Spleen (tissue), 11 donors: ENCODE measurements at regions not wholly inside any gene's neighbourhood (a gene's known extent, or its start where the extent isn't known, plus 50 kb on each side); places are given as distances from the start of the nearest gene placed in this dataset.

ENCODE experiments used
- DNase-seq: peaks from one replicate; pipeline ENCODE4 v3.0.0-alpha.2; 2020
- H3K27ac ChIP-seq, 8 donors: fragments of 200-600 bp; sonication (generic) in 7 of 8; 1 replicate in 4 of 8; 2 replicates in 4 of 8; pipeline versions ENCODE4 v1.5.0 to v1.8.0; 2016 to 2021; ENCODE audit warnings: inconsistent platforms in 4 of 8, mild to moderate bottlenecking in 4 of 8, moderate library complexity in 1 of 8
- H3K27me3 ChIP-seq, 7 donors: fragments of 200-600 bp; sonication (generic) in 6 of 7; replicated peaks in 1 of 7; 1 replicate in 4 of 7; 2 replicates in 3 of 7; pipeline versions ENCODE4 v1.5.0 to v1.8.0; 2016 to 2021; ENCODE audit warnings: inconsistent platforms in 3 of 7, mild to moderate bottlenecking in 1 of 7
- H3K36me3 ChIP-seq, 6 donors: fragments of 200-600 bp; sonication (generic) in 5 of 6; 1 replicate in 4 of 6; 2 replicates in 2 of 6; pipeline versions ENCODE4 v1.5.0 to v1.8.0; 2016 to 2021; ENCODE audit warnings: inconsistent platforms in 2 of 6
- H3K4me1 ChIP-seq, 6 donors: fragments of 200-600 bp; sonication (generic) in 5 of 6; 1 replicate in 3 of 6; 2 replicates in 3 of 6; pipeline versions ENCODE4 v1.5.0 to v1.8.0; 2016 to 2021; ENCODE audit warnings: inconsistent platforms in 3 of 6
- H3K4me3 ChIP-seq, 8 donors: fragments of 200-600 bp; sonication (generic) in 7 of 8; 1 replicate in 4 of 8; 2 replicates in 4 of 8; pipeline versions ENCODE4 v1.5.0 to v1.8.0; 2016 to 2021; ENCODE audit warnings: inconsistent platforms in 4 of 8, mild to moderate bottlenecking in 4 of 8, moderate library complexity in 2 of 8
- H3K9me3 ChIP-seq, 8 donors: fragments of 200-600 bp; sonication (generic) in 7 of 8; 1 replicate in 4 of 8; 2 replicates in 4 of 8; pipeline versions ENCODE4 v1.5.0 to v1.8.0; 2016 to 2021; ENCODE audit warnings: inconsistent platforms in 4 of 8
- POLR2A ChIP-seq, 3 donors: fragments of 450-650 bp; IDR thresholded peaks; one replicate each; pipeline ENCODE4 v1.5.1; 2017; ENCODE audit warnings: antibody characterized with exemption in 3 of 3, mild to moderate bottlenecking in 1 of 3
- POLR2AphosphoS5 ChIP-seq, 3 donors: sonication (generic); formaldehyde crosslinking; IDR thresholded peaks; one replicate each; pipeline ENCODE4 v1.5.1; 2017; ENCODE audit warnings: antibody characterized with exemption in 3 of 3
- WGBS, 5 donors: extraction: QIAGEN DNeasy Blood & Tissue Kit in 3 of 5; methylation state at CpG; one replicate each; pipeline versions ENCODE4 v1.1.5 to v1.1.7; 2013 to 2018; 5-methylcytosine and 5-hydroxymethylcytosine counted together
- intact Hi-C: fragments of 100-400 bp; cut with DNase I; formaldehyde crosslinking; loops from one replicate; pipeline ENCODE4 v1.15.0; 2023; ENCODE audit warnings: low total_unique reads
- TF ChIP-seq, protein P1 (sequence below), 11 experiments: fragments of 200-600 bp in 7 of 11; fragments of 450-650 bp in 4 of 11; sonication (generic) in 4 of 11; IDR thresholded peaks in 8 of 11; conservative IDR thresholded peaks in 3 of 11; 1 replicate in 7 of 11; 2 replicates in 4 of 11; pipeline versions ENCODE4 v1.4.0 to v1.8.0; 2016 to 2021; ENCODE audit warnings: antibody characterized with exemption in 11 of 11, inconsistent platforms in 4 of 11, mild to moderate bottlenecking in 1 of 11
- donor health status: healthy with polysubstance abuse.
- donor health status: DM: no; HTN: no; CAD: no; lungs with moderate emphysema.
- donor health status: DM: no; HTN: no; CAD: no.
- donor health status: Bipolar disorder and iron deficiency.
- donor health status: healthy.
- donor health status: DM: no; HTN: no; CAD: no.
- donor health status: DM: yes; HTN: yes; CAD: no.

- Histone ChIP-seq H3K27ac (no peak overlapping the region), H3K4me1 (no peaks in the 10 kb centered on the region), H3K36me3 (no peaks in the 10 kb centered on the region), H3K27me3 (peaks cover 0 to 12% (median 0%) of the 10 kb centered on the region in 7 donors), H3K9me3 (peaks cover 0 to 3% (median 0%) of the 10 kb centered on the region in 8 donors), H3K4me3 (no peak overlapping the region)
- WGBS, 5 donors: 61 to 74% (median 69%) methylated on average over 5 of the region's 5 CpGs
- no peak for DNase-seq
- intact Hi-C loops: no loop called here
- TF ChIP-seq POLR2A (IDR thresholded peaks at IDR 0.05): no peak
- TF ChIP-seq, protein P1, sequence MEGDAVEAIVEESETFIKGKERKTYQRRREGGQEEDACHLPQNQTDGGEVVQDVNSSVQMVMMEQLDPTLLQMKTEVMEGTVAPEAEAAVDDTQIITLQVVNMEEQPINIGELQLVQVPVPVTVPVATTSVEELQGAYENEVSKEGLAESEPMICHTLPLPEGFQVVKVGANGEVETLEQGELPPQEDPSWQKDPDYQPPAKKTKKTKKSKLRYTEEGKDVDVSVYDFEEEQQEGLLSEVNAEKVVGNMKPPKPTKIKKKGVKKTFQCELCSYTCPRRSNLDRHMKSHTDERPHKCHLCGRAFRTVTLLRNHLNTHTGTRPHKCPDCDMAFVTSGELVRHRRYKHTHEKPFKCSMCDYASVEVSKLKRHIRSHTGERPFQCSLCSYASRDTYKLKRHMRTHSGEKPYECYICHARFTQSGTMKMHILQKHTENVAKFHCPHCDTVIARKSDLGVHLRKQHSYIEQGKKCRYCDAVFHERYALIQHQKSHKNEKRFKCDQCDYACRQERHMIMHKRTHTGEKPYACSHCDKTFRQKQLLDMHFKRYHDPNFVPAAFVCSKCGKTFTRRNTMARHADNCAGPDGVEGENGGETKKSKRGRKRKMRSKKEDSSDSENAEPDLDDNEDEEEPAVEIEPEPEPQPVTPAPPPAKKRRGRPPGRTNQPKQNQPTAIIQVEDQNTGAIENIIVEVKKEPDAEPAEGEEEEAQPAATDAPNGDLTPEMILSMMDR (IDR thresholded peaks at IDR 0.05 in 8 of 11, conservative IDR thresholded peaks at IDR 0.05 in 3 of 11): no peak
- no peak for TF ChIP-seq POLR2AphosphoS5 (IDR thresholded peaks at IDR 0.05)
Observed at GRCh38 chr1:5164158-5164557, 509.7 kb downstream of the AJAP1 start.

GRCh38 chr1:5161372-5161771 is 507.0 kb downstream of the AJAP1 start:
- TF ChIP-seq POLR2AphosphoS5 (IDR thresholded peaks at IDR 0.05) (no peak), POLR2A (IDR thresholded peaks at IDR 0.05) (no peak)
- TF ChIP-seq, protein P1 (IDR thresholded peaks at IDR 0.05 in 8 of 11, conservative IDR thresholded peaks at IDR 0.05 in 3 of 11): no peak
- intact Hi-C loops: no loop called here

DNA sequence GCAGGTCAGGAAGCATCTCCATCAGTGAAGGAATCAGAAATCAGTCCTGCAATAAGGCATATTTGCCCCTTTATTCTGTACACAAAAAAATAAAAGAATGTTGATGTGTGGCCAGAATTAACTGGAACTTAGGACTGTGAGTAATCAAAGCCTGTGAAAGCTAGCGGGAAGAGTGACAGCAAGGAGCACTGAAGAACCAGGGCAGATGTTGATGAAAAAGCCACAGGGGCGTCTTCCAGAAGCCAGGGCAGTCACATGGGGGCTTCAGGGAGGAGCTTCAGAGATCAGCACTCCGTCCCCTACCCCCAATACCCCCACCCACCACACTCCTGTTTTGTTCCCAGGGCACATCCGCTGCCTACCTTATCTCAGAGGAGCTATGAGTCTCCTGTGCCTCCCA is 502.8 kb downstream of the AJAP1 start:
- peaks cover 0 to 11% (median 0%) of the 10 kb centered on the region in 7 donors for H3K27me3 ChIP-seq
- peaks cover 0 to 17% (median 5%) of the 10 kb centered on the region in 8 donors for H3K9me3 ChIP-seq
- H3K4me3 ChIP-seq: no peak overlapping the region
- intact Hi-C loops: no loop called here
- no peaks in the 10 kb centered on the region for H3K36me3 ChIP-seq
- no peak overlapping the region for H3K27ac ChIP-seq
- 64 to 70% (median 68%) methylated on average over 4 of the region's 4 CpGs for WGBS, 5 donors
- TF ChIP-seq POLR2A (IDR thresholded peaks at IDR 0.05): no peak
- TF ChIP-seq POLR2AphosphoS5 (IDR thresholded peaks at IDR 0.05): no peak
- TF ChIP-seq, protein P1 (IDR thresholded peaks at IDR 0.05 in 8 of 11, conservative IDR thresholded peaks at IDR 0.05 in 3 of 11): no peak
- no peaks in the 10 kb centered on the region for H3K4me1 ChIP-seq
- no peak for DNase-seq

More at GRCh38 chr1:5161372-5161771, 507.0 kb downstream of the AJAP1 start:
- Histone ChIP-seq H3K9me3 (peaks cover 0 to 6% (median 0%) of the 10 kb centered on the region in 8 donors), H3K27ac (no peak overlapping the region), H3K4me3 (no peak overlapping the region), H3K36me3 (no peaks in the 10 kb centered on the region), H3K27me3 (peaks cover 0 to 13% (median 0%) of the 10 kb centered on the region in 7 donors), H3K4me1 (no peaks in the 10 kb centered on the region)
- no peak for DNase-seq
- 51 to 60% (median 58%) methylated on average over 4 of the region's 4 CpGs for WGBS, 5 donors

DNA sequence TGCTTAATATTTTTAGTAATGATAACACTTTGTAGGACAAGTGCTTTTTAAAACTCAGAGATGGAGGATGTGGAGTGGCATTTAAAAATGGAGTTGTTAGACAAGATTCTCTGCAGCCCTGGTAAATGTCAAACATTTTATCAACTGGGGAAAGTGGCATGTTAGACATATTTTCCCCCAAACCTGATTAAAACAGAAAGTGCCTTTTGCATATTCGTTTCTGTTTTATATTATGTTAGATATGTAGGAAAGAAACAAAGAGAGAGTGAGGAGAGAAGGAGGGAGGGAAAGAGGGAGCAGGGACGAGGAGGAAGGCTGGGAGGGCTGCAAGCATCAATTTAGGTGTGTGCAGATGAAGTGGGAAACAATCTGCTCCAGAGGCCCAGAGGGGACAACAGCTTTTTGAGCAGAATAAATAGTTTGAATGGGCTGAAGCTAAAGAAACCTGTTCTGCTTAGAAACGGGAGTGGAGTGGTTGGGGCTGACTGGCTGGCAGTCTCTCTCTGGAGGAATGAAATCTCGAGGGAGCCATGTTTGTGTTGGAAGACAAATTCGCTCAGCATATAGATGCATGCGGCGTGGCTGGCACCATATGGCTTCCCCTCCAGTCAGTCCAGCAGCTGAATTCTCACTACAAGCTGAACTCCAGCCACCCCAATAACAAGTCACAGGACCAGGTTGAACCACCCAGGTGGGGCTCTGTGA is 502.2 kb downstream of the AJAP1 start:
- H3K9me3 ChIP-seq: peaks cover 0 to 17% (median 5%) of the 10 kb centered on the region in 8 donors
- H3K36me3 ChIP-seq: no peaks in the 10 kb centered on the region
- intact Hi-C loops: no loop called here
- TF ChIP-seq POLR2AphosphoS5 (IDR thresholded peaks at IDR 0.05) (no peak), POLR2A (IDR thresholded peaks at IDR 0.05) (no peak)
- TF ChIP-seq, protein P1 (IDR thresholded peaks at IDR 0.05 in 8 of 11, conservative IDR thresholded peaks at IDR 0.05 in 3 of 11): no peak
- H3K4me3 ChIP-seq: no peak overlapping the region
- H3K4me1 ChIP-seq: no peaks in the 10 kb centered on the region
- DNase-seq: no peak
- H3K27me3 ChIP-seq: peaks cover 0 to 11% (median 0%) of the 10 kb centered on the region in 7 donors
- 58 to 75% (median 61%) methylated on average over 7 of the region's 7 CpGs for WGBS, 5 donors
- no peak overlapping the region for H3K27ac ChIP-seq
